HepG2 (cell line): ENCODE measurements at regions not wholly inside any gene's neighbourhood (a gene's known extent, or its start where the extent isn't known, plus 50 kb on each side); places are given as distances from the start of the nearest gene placed in this dataset.

Experiments
- ATAC-seq: fragments of 200-7000 bp; cut with Tn5 transposase; 3 replicates; pipeline ENCODE4 v1.9.1; 2020; ENCODE audit warnings: mild to moderate bottlenecking, moderate library complexity
- BruUV-seq: library from RNA; stranded (reverse); fragments of 400-500 nt; replicated peaks from 2 replicates; lab custom pipeline; 2021; lab: Mats Ljungman, UMichigan
- CTCF ChIA-PET: fragments of 300-600 bp; formaldehyde crosslinking; extraction: SDS; loops from one replicate; lab custom pipeline; 2021; ENCODE audit warnings: low total read pairs, inconsistent platforms, low intra/inter-chr PET ratio; lab: Yijun Ruan, JAX
- POLR2A ChIA-PET: fragments of 350-600 bp; sonication (Branson Sonifier 250); formaldehyde crosslinking; loops from one replicate; lab custom pipeline; 2020; ENCODE audit warnings: antibody characterized with exemption, inconsistent platforms; lab: Yijun Ruan, JAX
- DNase-seq: peaks from one replicate; pipeline ENCODE4 v3.0.0-alpha.2; 2015; ENCODE audit warnings: low spot score
- FAIRE-seq: peaks from 3 replicates; lab custom pipeline; 2011; peaks lifted over from hg19 to GRCh38; lab: Jason Lieb, UNC
- H2AFZ ChIP-seq: one replicate; pipeline ENCODE4 v1.6.1; 2011; ENCODE audit warnings: low read length, inconsistent platforms
- H3K27ac ChIP-seq: fragments of 300-600 bp; 3 replicates; pipeline ENCODE4 v1.8.0; 2011; ENCODE audit warnings: mixed run types, mild to moderate bottlenecking, mixed read lengths, low read length, inconsistent platforms; ENCODE audit not compliant: insufficient read depth; ENCODE audit errors: extremely low read length
- H3K27me3 ChIP-seq, 2 experiments: fragments of 200-600 bp in 1 of 2; 2 replicates in 1 of 2; 3 replicates in 1 of 2; pipeline versions ENCODE4 v1.6.0 to v1.8.0; 2011; ENCODE audit warnings: low read length in 2 of 2, mild to moderate bottlenecking in 2 of 2, moderate library complexity in 2 of 2, inconsistent platforms in 1 of 2; ENCODE audit not compliant: insufficient read depth in 2 of 2, control insufficient read depth in 1 of 2
- H3K36me3 ChIP-seq, 2 experiments: fragments of 200-600 bp in 1 of 2; replicated peaks in 1 of 2; 2 replicates in 1 of 2; 3 replicates in 1 of 2; pipeline versions ENCODE4 v1.5.1 to v1.8.0; 2011; ENCODE audit warnings: low read length in 2 of 2, inconsistent platforms in 1 of 2; ENCODE audit not compliant: insufficient read depth in 2 of 2, control insufficient read depth in 1 of 2
- H3K4me1 ChIP-seq: 2 replicates; pipeline ENCODE4 v1.5.1; 2012; ENCODE audit warnings: low read length, inconsistent platforms; ENCODE audit not compliant: insufficient read depth
- H3K4me2 ChIP-seq: 2 replicates; pipeline ENCODE4 v1.6.0; 2011; ENCODE audit warnings: low read depth, low read length, inconsistent platforms
- H3K4me3 ChIP-seq, 3 experiments: fragments of 200-600 bp in 1 of 3; sonication (generic), shearing (Covaris generic) in 1 of 3; replicated peaks in 1 of 3; 2 replicates each; pipeline ENCODE4 v1.5.1; 2011 to 2016; ENCODE audit warnings: low read length in 3 of 3, inconsistent platforms in 2 of 3, low read depth in 2 of 3, mild to moderate bottlenecking in 2 of 3, control low read depth in 1 of 3, mixed read lengths in 1 of 3; ENCODE audit not compliant: insufficient read depth in 1 of 3
- H3K79me2 ChIP-seq: one replicate; pipeline ENCODE4 v1.6.1; 2011; ENCODE audit warnings: low read length, inconsistent platforms; ENCODE audit not compliant: insufficient read depth
- H3K9ac ChIP-seq: 2 replicates; pipeline ENCODE4 v1.6.0; 2011; ENCODE audit warnings: mild to moderate bottlenecking, low read depth, low read length, inconsistent platforms; ENCODE audit not compliant: insufficient read depth
- H3K9me3 ChIP-seq: 2 replicates; pipeline ENCODE4 v1.5.1; 2012; ENCODE audit warnings: mild to moderate bottlenecking, low read length
- H4K20me1 ChIP-seq: 2 replicates; pipeline ENCODE4 v1.6.0; 2011; ENCODE audit warnings: inconsistent platforms, mild to moderate bottlenecking, low read length, moderate library complexity; ENCODE audit not compliant: insufficient read depth
- ATAD3A ChIP-seq: sonication (generic); formaldehyde crosslinking; IDR thresholded peaks from 2 replicates; pipeline ENCODE4 v1.4.0; 2020; ENCODE audit warnings: missing genetic modification reagents
- CBFB ChIP-seq: sonication (generic); formaldehyde crosslinking; IDR thresholded peaks from 2 replicates; pipeline ENCODE4 v1.4.0; 2020; ENCODE audit warnings: missing genetic modification reagents
- CENPBD1 ChIP-seq: sonication (generic); formaldehyde crosslinking; IDR thresholded peaks from 2 replicates; pipeline ENCODE4 v1.8.0; 2022; ENCODE audit warnings: missing genetic modification reagents, low read depth, mild to moderate bottlenecking, borderline replicate concordance
- FOXC1 ChIP-seq: sonication (generic); formaldehyde crosslinking; IDR thresholded peaks from 2 replicates; pipeline ENCODE4 v1.8.0; 2022; ENCODE audit warnings: mild to moderate bottlenecking, missing genetic modification reagents, borderline replicate concordance
- GRHL1 ChIP-seq: sonication (generic); formaldehyde crosslinking; conservative IDR thresholded peaks from 2 replicates; pipeline ENCODE4 v1.8.0; 2022; ENCODE audit warnings: missing genetic modification reagents
- NR2F6 ChIP-seq, 2 experiments: IDR thresholded peaks; 2 replicates each; pipeline ENCODE4 v1.6.1; 2016; ENCODE audit warnings: antibody characterized with exemption in 1 of 2, mild to moderate bottlenecking in 1 of 2
- PRDM4 ChIP-seq: sonication (generic); formaldehyde crosslinking; IDR thresholded peaks from 2 replicates; pipeline ENCODE4 v1.9.0; 2021; ENCODE audit warnings: missing genetic modification reagents, borderline replicate concordance
- TCF7 ChIP-seq: sonication (generic); IDR thresholded peaks from 2 replicates; pipeline ENCODE4 v1.6.1; 2016; ENCODE audit warnings: antibody characterized with exemption, low read depth
- YY1 ChIP-seq: IDR thresholded peaks from 2 replicates; pipeline ENCODE4 v1.6.1; 2011; ENCODE audit warnings: low read length, low read depth, moderate library complexity, mild to moderate bottlenecking; ENCODE audit not compliant: insufficient read depth, insufficient replicate concordance
- ZFYVE20 ChIP-seq: sonication (generic); formaldehyde crosslinking; IDR thresholded peaks from 2 replicates; pipeline ENCODE4 v1.8.0; 2023; ENCODE audit warnings: low read depth, mild to moderate bottlenecking, moderate library complexity, missing genetic modification reagents, borderline replicate concordance
- ZKSCAN8 ChIP-seq: IDR thresholded peaks from 2 replicates; pipeline ENCODE4 v1.6.1; 2016; ENCODE audit warnings: borderline replicate concordance, missing genetic modification reagents, missing compliant biosample characterization
- ZNF207 ChIP-seq: fragments of 450-650 bp; IDR thresholded peaks from 2 replicates; pipeline ENCODE4 v1.6.1; 2016; ENCODE audit warnings: antibody characterized with exemption, borderline replicate concordance
- ZNF260 ChIP-seq: sonication (generic); formaldehyde crosslinking; IDR thresholded peaks from 2 replicates; pipeline ENCODE4 v1.4.0; 2020; ENCODE audit warnings: missing genetic modification reagents, low read depth, mild to moderate bottlenecking, borderline replicate concordance
- ZNF451 ChIP-seq: sonication (generic); formaldehyde crosslinking; IDR thresholded peaks from 2 replicates; pipeline ENCODE4 v1.5.0; 2020; ENCODE audit warnings: mild to moderate bottlenecking, missing genetic modification reagents
- ZNF672 ChIP-seq: sonication (generic); formaldehyde crosslinking; IDR thresholded peaks from 2 replicates; pipeline ENCODE4 v1.8.1; 2022; ENCODE audit warnings: missing genetic modification reagents
- in situ Hi-C: cut with HindIII; loops from 2 replicates; pipeline ENCODE4 v1.10.0; 2017; ENCODE audit warnings: low pct_unique_long_range_greater_than_20kb; ENCODE audit not compliant: extremely low pct_ligation_motif_present
- intact Hi-C: fragments of 100-400 bp; cut with micrococcal nuclease; formaldehyde crosslinking; loops from one replicate; pipeline ENCODE4 v1.10.0; 2022; ENCODE audit not compliant: unreplicated experiment

- H3K27me3 ChIP-seq, result no peaks in the 10 kb centered on the region; a peak in 1 of 5 replicates
- no peaks in the 10 kb centered on the region for H4K20me1 ChIP-seq
- POLR2A ChIA-PET, result no interaction called here
- no TSS peak for BruUV-seq
- no peaks in the 10 kb centered on the region for H3K9me3 ChIP-seq
- H3K36me3 ChIP-seq, result no peaks in the 10 kb centered on the region
- H3K79me2 ChIP-seq, result no peaks in the 10 kb centered on the region
- H3K27ac ChIP-seq, result no peak overlapping the region
- CTCF ChIA-PET, result no interaction called here
- no peak for DNase-seq
- no peak overlapping the region for H3K9ac ChIP-seq
- no peak overlapping the region for H3K4me2 ChIP-seq
- ATAC-seq, result no peak
- in situ Hi-C loops (no loop called here), intact Hi-C loops (no loop called here)
- peaks cover 12% of the 10 kb centered on the region for H3K4me1 ChIP-seq
- H2AFZ ChIP-seq, result no peak overlapping the region
- TF ChIP-seq TCF7 (no peak), ZNF672 (CRISPR knock-in tag) (no peak), NR2F6 (IDR thresholded peaks at IDR 0.05) (no peak), NR2F6 (CRISPR knock-in tag; IDR thresholded peaks at IDR 0.05) (no peak), ZFYVE20 (CRISPR knock-in tag) (no peak), PRDM4 (CRISPR knock-in tag) (no peak), ZNF207 (no peak), ZNF260 (CRISPR knock-in tag) (no peak), ATAD3A (no peak), ZKSCAN8 (CRISPR knock-in tag) (no peak), CBFB (CRISPR knock-in tag) (no peak), GRHL1 (CRISPR knock-in tag) (no peak), YY1 (no peak), CENPBD1 (no peak), ZNF451 (CRISPR knock-in tag) (no peak), FOXC1 (CRISPR knock-in tag) (no peak)
- FAIRE-seq, result no peak
- no peak overlapping the region for H3K4me3 ChIP-seq
These were observed 1623.9 kb upstream of the ACVR2A start for GRCh38 chr2:146220957-146221356.
